Stimulated activated CD8-positive, alpha-beta memory T cell treated with anti-CD3 and anti-CD28 coated beads, Interleukin-15, amount 100 ng/mL, for 24 hours (primary cell): ENCODE measurements at regions not wholly inside any gene's neighbourhood (a gene's known extent, or its start where the extent isn't known, plus 50 kb on each side); places are given as distances from the start of the nearest gene placed in this dataset.
"Not testable (repeated sequence)": the region's sequence is repeated elsewhere in the genome, so short reads cannot be mapped to it uniquely, and the experiment has no call there.

ENCODE experiments used
- DNase-seq: peaks from one replicate; pipeline ENCODE4 v3.0.0-alpha.2; 2020; ENCODE audit warnings: low read depth

GRCh38 chr2:196486146-196486545 lies 153.4 kb upstream of the CCDC150 start:
- no peak for DNase-seq

- DNase-seq: no peak
Observed at GRCh38 chr2:196487417-196487816, 152.1 kb upstream of the CCDC150 start.

- no peak for DNase-seq
Observed at GRCh38 chr2:196489371-196489770, 150.1 kb upstream of the CCDC150 start.

DNA sequence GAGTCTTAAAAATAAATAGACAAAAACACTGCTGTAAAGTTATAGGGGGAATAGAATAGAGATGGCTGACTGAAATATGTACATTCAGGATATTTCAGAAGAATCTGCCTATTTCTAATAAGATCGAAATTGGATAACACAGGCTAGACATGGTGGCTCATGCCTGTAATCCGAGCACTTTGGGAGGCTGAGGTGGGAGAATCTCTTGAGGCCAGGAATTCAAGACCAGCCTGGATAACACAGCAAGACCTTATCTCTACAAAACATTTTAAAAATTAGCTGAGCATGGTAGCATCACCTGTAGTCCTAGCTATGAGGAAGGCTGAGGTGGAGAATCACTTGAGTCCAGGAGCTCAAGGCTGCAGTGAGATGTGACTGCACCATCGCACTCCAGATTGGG lies 146.6 kb upstream of the CCDC150 start:
- no peak for DNase-seq

DNA sequence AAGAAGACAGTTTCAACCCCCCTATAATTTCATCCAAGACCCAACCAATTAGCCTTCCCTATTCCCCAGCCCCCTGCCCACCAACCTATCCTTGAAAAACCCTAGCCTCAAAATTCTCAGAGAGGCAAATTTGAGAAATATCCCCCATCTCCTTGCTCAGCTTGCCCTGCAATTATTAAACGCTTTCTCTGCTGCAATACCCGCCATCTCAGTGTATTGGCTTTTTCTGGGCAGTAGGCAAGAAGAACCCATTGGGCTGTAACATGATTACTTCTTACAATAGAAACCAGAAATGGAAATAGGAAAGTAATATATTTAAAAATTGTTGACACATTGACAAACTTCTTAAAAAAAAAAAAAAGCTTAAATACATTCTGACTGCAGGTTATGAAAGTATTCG lies 140.6 kb upstream of the CCDC150 start:
- DNase-seq: no peak

DNA sequence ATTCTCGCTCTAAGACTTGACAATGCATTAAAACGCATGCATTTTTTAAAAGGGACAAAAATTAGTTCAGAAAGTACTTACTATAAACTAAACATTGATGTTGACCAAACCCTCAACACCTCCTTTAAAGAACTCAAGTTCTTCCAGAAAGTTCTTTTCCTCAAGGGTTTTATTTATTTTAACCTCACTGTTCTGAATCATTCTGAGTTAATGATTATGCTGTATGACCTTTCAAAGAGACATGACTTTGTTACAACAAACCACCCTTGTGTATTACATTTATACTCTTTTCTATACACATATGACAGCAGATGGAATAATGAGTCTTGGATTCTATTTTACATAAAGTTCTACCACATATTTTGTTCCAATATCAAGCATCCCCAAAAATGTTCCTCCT lies 139.8 kb upstream of the CCDC150 start:
- DNase-seq: no peak

DNA sequence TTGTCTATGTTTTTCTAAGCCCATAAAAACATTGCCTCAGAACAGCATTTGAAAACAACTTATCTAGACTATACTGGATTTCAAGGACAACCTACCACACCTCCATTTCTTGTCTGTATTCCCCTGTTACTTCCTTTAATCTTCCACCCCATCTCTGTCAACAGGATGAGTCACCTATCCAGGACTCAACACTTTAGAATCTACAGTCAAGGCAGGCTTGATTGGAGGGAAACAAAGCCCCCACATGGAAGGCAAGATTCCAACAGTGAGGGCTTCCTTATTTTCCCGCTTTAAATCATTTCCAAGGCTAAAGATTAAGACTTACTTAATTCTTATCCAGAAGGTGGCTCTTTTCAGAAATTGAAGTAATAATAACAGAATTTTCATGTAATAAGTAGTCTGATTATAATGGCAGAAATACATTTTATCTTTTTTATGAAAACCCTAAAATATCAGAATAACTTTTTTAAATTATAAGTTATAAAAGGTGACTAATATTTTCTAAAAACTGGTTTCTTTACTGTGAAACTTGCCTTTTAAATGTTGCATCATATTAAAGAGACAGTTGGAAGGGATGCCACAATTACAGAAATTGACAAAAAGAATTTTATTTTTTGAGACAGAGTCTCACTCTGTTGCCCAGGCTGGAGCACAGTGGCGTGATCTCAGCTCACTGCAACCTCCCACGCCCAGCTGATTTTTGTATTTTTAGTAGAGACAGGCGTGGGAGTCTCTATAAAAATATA lies 138.7 kb upstream of the CCDC150 start:
- DNase-seq: no peak

DNA sequence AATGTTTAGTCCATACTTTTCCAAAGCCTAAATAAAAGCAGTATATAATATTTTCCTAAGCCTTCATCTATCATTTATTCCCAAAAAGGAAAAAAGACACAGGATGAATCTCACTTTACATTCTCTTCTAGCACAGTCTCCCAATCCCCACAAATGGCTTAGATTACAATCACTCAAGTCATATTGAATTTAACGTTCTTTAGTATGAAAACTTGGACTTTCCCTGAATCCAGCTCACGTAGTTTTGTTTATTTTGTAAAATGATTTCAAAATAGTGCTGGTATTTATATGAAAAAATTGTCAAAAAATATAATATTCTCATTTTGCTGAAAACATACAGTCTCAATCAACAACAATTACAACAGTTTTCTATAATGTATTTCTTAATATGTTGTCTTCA lies 137.7 kb upstream of the CCDC150 start:
- no peak for DNase-seq

DNA sequence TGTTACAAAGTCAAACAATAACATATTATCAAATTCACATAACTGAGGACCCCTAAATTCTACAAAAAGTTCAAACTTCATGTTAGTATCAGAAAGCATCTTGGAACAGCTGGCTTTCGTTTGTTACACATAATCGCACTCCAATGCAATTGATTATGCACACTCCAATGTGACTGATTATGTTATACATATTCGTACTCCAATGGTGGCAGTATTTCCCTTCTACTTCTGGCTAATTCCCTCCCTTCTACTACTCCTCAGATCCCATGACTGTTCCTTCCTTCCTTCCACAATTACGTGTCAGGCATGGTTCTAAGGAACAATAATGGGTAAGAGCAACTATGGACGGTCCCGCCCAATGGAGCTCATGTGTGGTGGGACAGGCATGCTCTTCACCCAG lies 137.1 kb upstream of the CCDC150 start:
- no peak for DNase-seq

- no peak for DNase-seq
Observed at GRCh38 chr2:196503398-196503797, 136.1 kb upstream of the CCDC150 start.

GRCh38 chr2:196504788-196505187 lies 134.7 kb upstream of the CCDC150 start:
- DNase-seq: no peak

- no peak for DNase-seq
Observed at GRCh38 chr2:196510246-196510645, 129.3 kb upstream of the CCDC150 start.

- DNase-seq: no peak
Observed at GRCh38 chr2:196511258-196512168, 128.0 kb upstream of the CCDC150 start.

- no peak for DNase-seq
Observed at GRCh38 chr2:196513796-196514526, 125.6 kb upstream of the CCDC150 start.

GRCh38 chr2:196514641-196515040 lies 124.9 kb upstream of the CCDC150 start:
- no peak for DNase-seq

GRCh38 chr2:196515051-196515450 lies 124.5 kb upstream of the CCDC150 start:
- no peak for DNase-seq

GRCh38 chr2:196515608-196516007 lies 123.9 kb upstream of the CCDC150 start:
- no peak for DNase-seq

DNA sequence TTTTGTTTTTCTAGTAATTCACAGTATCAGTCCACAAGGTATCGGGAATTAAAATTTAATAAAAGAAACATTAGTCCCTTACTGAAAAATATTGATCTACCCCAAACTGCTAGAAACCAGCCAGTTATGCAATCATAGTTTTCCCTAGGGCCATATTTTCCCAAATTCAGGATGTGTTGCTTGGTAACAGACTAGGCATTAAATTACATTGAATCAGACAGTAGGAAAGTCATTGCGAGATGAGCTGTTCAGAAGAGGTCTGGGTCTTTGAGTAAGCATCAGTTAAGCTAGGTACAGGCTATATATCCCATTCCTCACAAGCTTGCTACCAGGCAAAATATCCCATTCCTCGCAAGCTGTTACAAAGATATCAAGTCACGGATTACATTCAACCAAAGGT lies 123.0 kb upstream of the CCDC150 start:
- DNase-seq: no peak

- DNase-seq: no peak
Observed at GRCh38 chr2:196520605-196521004, 118.9 kb upstream of the CCDC150 start.

- not testable (repeated sequence) for DNase-seq
Observed at GRCh38 chr2:196526981-196527725, 112.4 kb upstream of the CCDC150 start.

DNA sequence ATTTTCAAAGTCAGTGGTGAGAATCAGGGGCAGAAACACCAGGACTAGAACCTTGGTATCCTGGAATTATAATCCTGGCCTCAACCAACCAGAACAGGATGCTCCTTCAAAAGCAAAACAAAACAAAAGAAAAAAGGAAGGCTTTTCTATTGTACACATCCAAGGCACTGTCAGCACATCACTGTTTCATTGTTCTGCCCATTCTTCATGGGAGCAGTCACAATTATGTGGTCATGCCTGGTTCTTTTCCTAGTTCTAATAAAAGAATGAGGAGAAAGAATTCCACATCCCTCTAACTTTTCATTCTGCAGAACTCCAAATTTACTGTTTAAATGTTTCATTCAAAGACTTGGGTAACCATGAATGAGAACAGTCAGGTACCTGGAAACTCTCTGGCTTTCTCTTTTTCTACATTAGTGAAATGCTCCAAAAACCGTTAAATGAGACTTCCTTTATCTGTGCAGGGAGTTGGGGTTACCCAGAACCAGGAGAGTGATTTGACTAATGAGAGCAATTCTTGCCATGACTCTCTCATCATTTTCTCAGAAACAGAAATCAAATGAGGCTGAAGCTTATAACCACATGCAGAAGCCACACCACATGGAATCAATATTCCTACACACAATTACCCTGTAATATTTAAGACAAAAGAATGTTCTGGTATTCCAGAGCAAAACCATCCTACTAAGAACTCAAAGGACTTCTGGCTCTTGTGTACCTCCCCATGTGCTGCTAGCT lies 110.9 kb upstream of the CCDC150 start:
- no peak for DNase-seq
